ENCODE measurements at regions not wholly inside any gene's neighbourhood (a gene's known extent, or its start where the extent isn't known, plus 50 kb on each side); places are given as distances from the start of the nearest gene placed in this dataset.

DNA sequence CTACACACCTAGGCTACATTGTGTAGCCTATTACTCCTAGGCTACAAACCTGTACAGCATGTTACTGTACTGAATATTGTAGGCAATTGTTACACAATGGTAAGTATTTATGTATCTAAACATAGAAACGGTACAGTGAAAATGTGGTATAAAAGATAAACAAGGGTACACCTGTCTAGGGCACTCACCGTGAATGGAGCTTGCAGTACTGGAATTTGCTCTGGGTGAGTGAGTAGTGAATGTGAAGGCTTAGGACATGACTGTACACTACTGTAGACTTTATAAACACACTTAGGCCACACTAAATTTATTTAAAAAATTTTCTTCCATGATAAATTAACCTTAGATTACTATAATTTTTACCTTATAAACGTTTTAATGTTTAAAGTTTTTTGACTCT lies 171.7 kb upstream of the NCAM1 start:
- H3F3A ChIP-seq (ENCODE audit: control insufficient read depth, insufficient read depth), result no peaks in the 10 kb centered on the region
- H3K4me1 ChIP-seq (ENCODE audit: control insufficient read depth, low read length), result no peaks in the 10 kb centered on the region
- H3K4me3 ChIP-seq (ENCODE audit: low read length), result no peak overlapping the region
- no peaks in the 10 kb centered on the region for H3K9me2 ChIP-seq (replicated peaks; ENCODE audit: control insufficient read depth, low read length)
- H3K27ac ChIP-seq (ENCODE audit: low read depth, low read length), result no peak overlapping the region
- no peak for TF ChIP-seq EZH2phosphoT487 (IDR thresholded peaks at IDR 0.05; ENCODE audit: borderline replicate concordance, low read length)
- TF ChIP-seq, protein P1, sequence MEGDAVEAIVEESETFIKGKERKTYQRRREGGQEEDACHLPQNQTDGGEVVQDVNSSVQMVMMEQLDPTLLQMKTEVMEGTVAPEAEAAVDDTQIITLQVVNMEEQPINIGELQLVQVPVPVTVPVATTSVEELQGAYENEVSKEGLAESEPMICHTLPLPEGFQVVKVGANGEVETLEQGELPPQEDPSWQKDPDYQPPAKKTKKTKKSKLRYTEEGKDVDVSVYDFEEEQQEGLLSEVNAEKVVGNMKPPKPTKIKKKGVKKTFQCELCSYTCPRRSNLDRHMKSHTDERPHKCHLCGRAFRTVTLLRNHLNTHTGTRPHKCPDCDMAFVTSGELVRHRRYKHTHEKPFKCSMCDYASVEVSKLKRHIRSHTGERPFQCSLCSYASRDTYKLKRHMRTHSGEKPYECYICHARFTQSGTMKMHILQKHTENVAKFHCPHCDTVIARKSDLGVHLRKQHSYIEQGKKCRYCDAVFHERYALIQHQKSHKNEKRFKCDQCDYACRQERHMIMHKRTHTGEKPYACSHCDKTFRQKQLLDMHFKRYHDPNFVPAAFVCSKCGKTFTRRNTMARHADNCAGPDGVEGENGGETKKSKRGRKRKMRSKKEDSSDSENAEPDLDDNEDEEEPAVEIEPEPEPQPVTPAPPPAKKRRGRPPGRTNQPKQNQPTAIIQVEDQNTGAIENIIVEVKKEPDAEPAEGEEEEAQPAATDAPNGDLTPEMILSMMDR (IDR thresholded peaks at IDR 0.05; ENCODE audit: low read depth, low read length, poor library complexity, severe bottlenecking), result no peak
- H3K27me3 ChIP-seq (ENCODE audit: control insufficient read depth, low read length), result no peaks in the 10 kb centered on the region
- H3K79me2 ChIP-seq (ENCODE audit: control insufficient read depth, low read length), result no peaks in the 10 kb centered on the region
- no peaks in the 10 kb centered on the region for H3K36me3 ChIP-seq (ENCODE audit: control insufficient read depth, low read length)
- H3K9me3 ChIP-seq (ENCODE audit: control insufficient read depth, insufficient read depth, low read length), result no peaks in the 10 kb centered on the region
- H3K4me2 ChIP-seq (ENCODE audit: low read length), result no peak overlapping the region
- H4K20me1 ChIP-seq (ENCODE audit: control insufficient read depth, insufficient read depth, low read depth, low read length), result no peaks in the 10 kb centered on the region

DNA sequence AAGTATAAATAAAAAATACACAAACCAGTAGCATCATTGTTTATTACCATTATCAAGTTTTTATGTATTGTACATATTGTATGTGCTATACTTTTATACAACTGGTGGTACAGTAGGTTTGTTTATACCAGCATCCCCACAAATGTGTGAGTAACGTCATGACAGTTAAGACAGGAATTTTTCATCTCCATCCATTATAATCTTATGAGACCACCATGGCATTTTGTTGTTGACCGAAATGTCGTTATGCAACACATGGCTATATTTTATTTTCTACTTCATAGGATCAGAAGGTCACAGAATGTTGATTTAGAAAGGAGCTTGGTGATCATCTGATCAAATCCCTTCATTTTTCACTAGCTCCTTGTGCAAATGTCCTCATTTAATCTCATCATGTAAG lies 170.9 kb upstream of the NCAM1 start:
- Histone ChIP-seq H3K4me1 (ENCODE audit: control insufficient read depth, low read length) (no peaks in the 10 kb centered on the region), H3K27me3 (ENCODE audit: control insufficient read depth, low read length) (no peaks in the 10 kb centered on the region), H3K27ac (ENCODE audit: low read depth, low read length) (no peak overlapping the region), H3K36me3 (ENCODE audit: control insufficient read depth, low read length) (no peaks in the 10 kb centered on the region), H3K4me2 (ENCODE audit: low read length) (no peak overlapping the region), H3K9me2 (replicated peaks; ENCODE audit: control insufficient read depth, low read length) (no peaks in the 10 kb centered on the region), H3K4me3 (ENCODE audit: low read length) (no peak overlapping the region), H3K79me2 (ENCODE audit: control insufficient read depth, low read length) (no peaks in the 10 kb centered on the region), H3F3A (ENCODE audit: control insufficient read depth, insufficient read depth) (no peaks in the 10 kb centered on the region), H3K9me3 (ENCODE audit: control insufficient read depth, insufficient read depth, low read length) (no peaks in the 10 kb centered on the region), H4K20me1 (ENCODE audit: control insufficient read depth, insufficient read depth, low read depth, low read length) (no peaks in the 10 kb centered on the region)
- TF ChIP-seq, protein P1 (IDR thresholded peaks at IDR 0.05; ENCODE audit: low read depth, low read length, poor library complexity, severe bottlenecking), result no peak
- no peak for TF ChIP-seq EZH2phosphoT487 (IDR thresholded peaks at IDR 0.05; ENCODE audit: borderline replicate concordance, low read length)

DNA sequence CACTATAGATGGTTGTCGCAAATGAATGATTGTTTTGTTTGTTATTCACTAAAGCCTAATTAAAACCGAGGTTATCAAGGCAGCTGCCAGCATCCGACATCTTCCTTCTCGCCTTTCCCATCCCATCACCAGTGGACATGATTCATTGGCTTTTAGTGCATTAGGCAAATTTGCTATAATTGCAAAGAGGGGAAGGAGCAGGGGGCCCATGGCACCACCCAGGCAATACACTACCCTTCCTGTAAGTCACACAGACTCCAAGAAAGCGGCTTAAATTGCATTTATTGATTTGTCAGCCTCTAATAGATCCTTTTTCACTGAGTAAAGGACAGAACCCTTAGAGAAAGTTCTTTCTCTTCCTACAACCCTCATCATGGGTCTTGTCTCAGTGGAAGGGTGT lies 169.2 kb upstream of the NCAM1 start:
- Histone ChIP-seq H3K79me2 (ENCODE audit: control insufficient read depth, low read length) (no peaks in the 10 kb centered on the region), H3F3A (ENCODE audit: control insufficient read depth, insufficient read depth) (no peaks in the 10 kb centered on the region), H3K27ac (ENCODE audit: low read depth, low read length) (no peak overlapping the region), H3K9me3 (ENCODE audit: control insufficient read depth, insufficient read depth, low read length) (no peaks in the 10 kb centered on the region), H3K4me1 (ENCODE audit: control insufficient read depth, low read length) (no peaks in the 10 kb centered on the region), H3K9me2 (replicated peaks; ENCODE audit: control insufficient read depth, low read length) (no peaks in the 10 kb centered on the region), H3K27me3 (ENCODE audit: control insufficient read depth, low read length) (no peaks in the 10 kb centered on the region), H3K36me3 (ENCODE audit: control insufficient read depth, low read length) (no peaks in the 10 kb centered on the region), H3K4me3 (ENCODE audit: low read length) (no peak overlapping the region), H4K20me1 (ENCODE audit: control insufficient read depth, insufficient read depth, low read depth, low read length) (no peaks in the 10 kb centered on the region), H3K4me2 (ENCODE audit: low read length) (no peak overlapping the region)
- TF ChIP-seq, protein P1 (IDR thresholded peaks at IDR 0.05; ENCODE audit: low read depth, low read length, poor library complexity, severe bottlenecking), result no peak
- TF ChIP-seq EZH2phosphoT487 (IDR thresholded peaks at IDR 0.05; ENCODE audit: borderline replicate concordance, low read length), result no peak

DNA sequence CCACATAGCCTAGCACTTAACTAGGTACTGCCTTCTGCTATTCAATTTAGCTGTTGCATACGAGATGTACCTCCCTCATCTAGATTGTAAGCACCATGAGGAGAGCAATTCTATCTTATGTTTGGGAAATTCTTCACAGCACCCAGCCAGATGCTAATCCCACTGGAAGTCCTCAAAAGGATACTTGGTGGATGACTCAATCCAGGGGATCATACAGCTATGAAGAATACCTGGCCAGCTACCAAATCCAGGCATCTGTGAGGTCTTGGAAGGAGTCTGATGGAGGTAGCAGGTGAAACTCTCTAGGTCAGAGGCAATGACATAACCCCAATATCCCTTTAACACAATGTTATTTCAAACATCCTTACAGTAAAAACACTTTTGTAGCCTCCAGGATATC lies 167.8 kb upstream of the NCAM1 start:
- no peak overlapping the region for H3K4me2 ChIP-seq (ENCODE audit: low read length)
- H3K9me3 ChIP-seq (ENCODE audit: control insufficient read depth, insufficient read depth, low read length), result no peaks in the 10 kb centered on the region
- no peak for TF ChIP-seq EZH2phosphoT487 (IDR thresholded peaks at IDR 0.05; ENCODE audit: borderline replicate concordance, low read length)
- TF ChIP-seq, protein P1 (IDR thresholded peaks at IDR 0.05; ENCODE audit: low read depth, low read length, poor library complexity, severe bottlenecking), result no peak
- H3K4me3 ChIP-seq (ENCODE audit: low read length), result no peak overlapping the region
- no peaks in the 10 kb centered on the region for H3K36me3 ChIP-seq (ENCODE audit: control insufficient read depth, low read length)
- H3F3A ChIP-seq (ENCODE audit: control insufficient read depth, insufficient read depth), result no peaks in the 10 kb centered on the region
- no peaks in the 10 kb centered on the region for H4K20me1 ChIP-seq (ENCODE audit: control insufficient read depth, insufficient read depth, low read depth, low read length)
- no peak overlapping the region for H3K27ac ChIP-seq (ENCODE audit: low read depth, low read length)
- no peaks in the 10 kb centered on the region for H3K79me2 ChIP-seq (ENCODE audit: control insufficient read depth, low read length)
- no peaks in the 10 kb centered on the region for H3K9me2 ChIP-seq (replicated peaks; ENCODE audit: control insufficient read depth, low read length)
- no peaks in the 10 kb centered on the region for H3K4me1 ChIP-seq (ENCODE audit: control insufficient read depth, low read length)
- H3K27me3 ChIP-seq (ENCODE audit: control insufficient read depth, low read length), result no peaks in the 10 kb centered on the region

Data from DOHH2 (cell line).